OCI-LY7 (cell line): ENCODE measurements at regions not wholly inside any gene's neighbourhood (a gene's known extent, or its start where the extent isn't known, plus 50 kb on each side); places are given as distances from the start of the nearest gene placed in this dataset.

Experiments used
- BruUV-seq: library from RNA; stranded (reverse); fragments of 400-500 nt; replicated peaks from 2 replicates; lab custom pipeline; 2021; lab: Mats Ljungman, UMichigan
- CTCF ChIA-PET: fragments of 300-600 bp; sonication (Branson Sonifier 250); formaldehyde crosslinking; loops from one replicate; lab custom pipeline; 2022; ENCODE audit warnings: antibody characterized with exemption; ENCODE audit not compliant: unreplicated experiment; lab: Charles Lee
- POLR2A ChIA-PET: fragments of 300-600 bp; sonication (Branson Sonifier 250); formaldehyde crosslinking; loops from one replicate; lab custom pipeline; 2022; ENCODE audit warnings: antibody characterized with exemption; lab: Charles Lee
- DNase-seq: peaks from one replicate; pipeline ENCODE4 v3.0.0-alpha.2; 2015; ENCODE audit warnings: low spot score
- H2AFZ ChIP-seq: fragments of 200-600 bp; sonication (generic), shearing (Covaris generic); 2 replicates; pipeline ENCODE4 v1.6.1; 2014; ENCODE audit warnings: mild to moderate bottlenecking, antibody characterized with exemption, low read length, moderate library complexity
- H3K27ac ChIP-seq: fragments of 200-600 bp; sonication (generic); 2 replicates; pipeline ENCODE4 v1.5.1; 2014; ENCODE audit warnings: mixed run types, low read depth, mild to moderate bottlenecking, moderate library complexity, low read length, inconsistent platforms; ENCODE audit not compliant: poor library complexity, severe bottlenecking
- H3K36me3 ChIP-seq: fragments of 200-600 bp; sonication (generic); 2 replicates; pipeline ENCODE4 v1.6.1; 2014; ENCODE audit warnings: mild to moderate bottlenecking, antibody characterized with exemption, low read length, moderate library complexity, mixed read lengths; ENCODE audit not compliant: insufficient read depth
- H3K4me1 ChIP-seq: fragments of 200-600 bp; sonication (generic); 2 replicates; pipeline ENCODE4 v1.5.1; 2014; ENCODE audit warnings: mild to moderate bottlenecking, low read length; ENCODE audit not compliant: insufficient read depth, poor library complexity, severe bottlenecking
- H3K4me2 ChIP-seq: fragments of 200-600 bp; sonication (generic); 2 replicates; pipeline ENCODE4 v1.6.1; 2014; ENCODE audit warnings: mild to moderate bottlenecking, low read length
- H3K4me3 ChIP-seq: fragments of 200-600 bp; sonication (generic); 2 replicates; pipeline ENCODE4 v1.5.1; 2014; ENCODE audit warnings: mild to moderate bottlenecking, low read depth, low read length; ENCODE audit not compliant: poor library complexity, severe bottlenecking
- H3K79me2 ChIP-seq: fragments of 200-600 bp; sonication (generic); 2 replicates; pipeline ENCODE4 v1.6.1; 2016; ENCODE audit warnings: low read depth, mild to moderate bottlenecking, low read length, moderate library complexity, mixed read lengths; ENCODE audit not compliant: insufficient read depth
- H3K9me2 ChIP-seq: fragments of 200-600 bp; sonication (generic); 2 replicates; pipeline ENCODE4 v1.6.1; 2016; ENCODE audit warnings: mild to moderate bottlenecking, low read length, mixed read lengths; ENCODE audit not compliant: insufficient read depth
- H3K9me3 ChIP-seq: fragments of 200-600 bp; sonication (generic); 2 replicates; pipeline ENCODE4 v1.6.1; 2014; ENCODE audit warnings: mild to moderate bottlenecking, mixed run types, low read length, mixed read lengths
- H4K20me1 ChIP-seq: fragments of 200-600 bp; sonication (generic); 2 replicates; pipeline ENCODE4 v1.6.1; 2014; ENCODE audit warnings: mild to moderate bottlenecking, antibody characterized with exemption, low read length, moderate library complexity, mixed read lengths; ENCODE audit not compliant: insufficient read depth
- EZH2phosphoT487 ChIP-seq: fragments of 200-600 bp; sonication (generic); IDR thresholded peaks from 2 replicates; pipeline ENCODE4 v1.6.1; 2018; ENCODE audit warnings: low read depth, borderline replicate concordance, mild to moderate bottlenecking, mixed run types, antibody characterized with exemption, low read length, moderate library complexity, mixed read lengths
- intact Hi-C: fragments of 100-400 bp; cut with micrococcal nuclease; formaldehyde crosslinking; loops from one replicate; pipeline ENCODE4 v1.10.0; 2022; ENCODE audit not compliant: unreplicated experiment
- TF ChIP-seq, protein P1 (sequence below): fragments of 200-600 bp; sonication (generic); conservative IDR thresholded peaks from 2 replicates; pipeline ENCODE4 v1.5.1; 2014; ENCODE audit warnings: mild to moderate bottlenecking, antibody characterized with exemption, low read length, moderate library complexity, mixed read lengths

DNA sequence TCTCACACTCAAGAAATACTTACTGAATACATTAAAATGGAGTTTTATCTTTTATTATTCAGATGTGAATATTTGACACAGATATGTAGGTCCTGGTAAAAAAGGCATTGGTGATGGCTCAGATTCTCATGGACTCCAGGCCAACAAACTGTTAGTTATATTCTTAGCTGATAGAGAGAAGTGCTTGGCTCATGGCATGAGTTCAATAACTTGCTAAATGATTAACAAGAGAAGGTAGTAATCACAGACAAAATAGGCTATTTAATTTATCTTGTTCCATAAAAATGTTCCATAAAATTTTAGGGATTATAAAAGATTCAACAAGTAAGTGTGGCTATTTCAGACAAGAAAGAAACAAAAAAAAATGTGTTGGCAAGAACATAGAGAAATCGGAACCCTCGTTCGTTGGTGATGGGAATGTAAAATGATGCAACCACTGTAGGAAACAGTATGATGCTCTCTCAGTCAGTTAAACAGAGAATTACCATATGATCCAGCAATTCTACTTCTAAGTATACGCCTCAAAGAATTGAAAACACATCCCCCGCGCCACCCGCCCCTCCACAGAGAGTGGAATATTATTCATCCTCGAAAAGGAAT, 737.8 kb upstream of the ADAMTS5 start:
- BruUV-seq = no TSS peak
- CTCF ChIA-PET = no interaction called here
- Histone ChIP-seq H3K36me3 (no peaks in the 10 kb centered on the region), H3K4me3 (no peak overlapping the region), H3K9me3 (peaks cover 5% of the 10 kb centered on the region; the same call in 1 of the 2 replicates), H3K9me2 (no peaks in the 10 kb centered on the region), H3K79me2 (no peaks in the 10 kb centered on the region), H4K20me1 (no peaks in the 10 kb centered on the region), H3K27ac (no peak overlapping the region), H3K4me1 (no peaks in the 10 kb centered on the region), H3K4me2 (no peak overlapping the region), H2AFZ (no peak overlapping the region)
- DNase-seq = no peak
- intact Hi-C loops = loop anchor here (5.0 kb wide), 1 partner anchor 852 kb away; no protein-coding TSS in a partner anchor
- POLR2A ChIA-PET = interaction anchor here (0.5 to 0.6 kb wide), 2 partner anchors 792 to 1482 kb away, joined by 3 read pairs; no protein-coding TSS in a partner anchor
- no peak for TF ChIP-seq EZH2phosphoT487
- TF ChIP-seq, protein P1, sequence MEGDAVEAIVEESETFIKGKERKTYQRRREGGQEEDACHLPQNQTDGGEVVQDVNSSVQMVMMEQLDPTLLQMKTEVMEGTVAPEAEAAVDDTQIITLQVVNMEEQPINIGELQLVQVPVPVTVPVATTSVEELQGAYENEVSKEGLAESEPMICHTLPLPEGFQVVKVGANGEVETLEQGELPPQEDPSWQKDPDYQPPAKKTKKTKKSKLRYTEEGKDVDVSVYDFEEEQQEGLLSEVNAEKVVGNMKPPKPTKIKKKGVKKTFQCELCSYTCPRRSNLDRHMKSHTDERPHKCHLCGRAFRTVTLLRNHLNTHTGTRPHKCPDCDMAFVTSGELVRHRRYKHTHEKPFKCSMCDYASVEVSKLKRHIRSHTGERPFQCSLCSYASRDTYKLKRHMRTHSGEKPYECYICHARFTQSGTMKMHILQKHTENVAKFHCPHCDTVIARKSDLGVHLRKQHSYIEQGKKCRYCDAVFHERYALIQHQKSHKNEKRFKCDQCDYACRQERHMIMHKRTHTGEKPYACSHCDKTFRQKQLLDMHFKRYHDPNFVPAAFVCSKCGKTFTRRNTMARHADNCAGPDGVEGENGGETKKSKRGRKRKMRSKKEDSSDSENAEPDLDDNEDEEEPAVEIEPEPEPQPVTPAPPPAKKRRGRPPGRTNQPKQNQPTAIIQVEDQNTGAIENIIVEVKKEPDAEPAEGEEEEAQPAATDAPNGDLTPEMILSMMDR = no peak

DNA sequence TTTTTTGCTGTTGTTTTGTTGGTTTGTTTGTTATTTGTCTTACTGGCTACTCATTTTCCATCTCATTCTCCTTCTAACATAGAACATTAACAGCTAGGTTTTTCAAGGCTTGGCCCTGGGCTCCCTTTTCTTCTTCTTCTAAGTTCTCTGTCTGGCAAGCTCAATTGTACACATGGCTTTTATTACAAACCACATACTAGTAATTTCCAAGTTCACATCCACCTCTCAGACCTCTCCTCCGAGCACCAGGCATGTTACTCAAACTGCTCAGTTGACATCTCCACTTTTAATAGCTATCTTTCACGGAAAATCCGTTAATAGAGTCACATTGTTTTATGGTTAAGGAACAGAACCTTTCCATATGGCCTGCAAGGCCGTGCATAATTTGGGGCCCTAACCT, 736.9 kb upstream of the ADAMTS5 start:
- H3K4me3 ChIP-seq = no peak overlapping the region
- no peak overlapping the region for H3K27ac ChIP-seq
- H4K20me1 ChIP-seq = no peaks in the 10 kb centered on the region
- no peak for DNase-seq
- H2AFZ ChIP-seq = no peak overlapping the region
- no peaks in the 10 kb centered on the region for H3K4me1 ChIP-seq
- no TSS peak for BruUV-seq
- no peak overlapping the region for H3K4me2 ChIP-seq
- TF ChIP-seq, protein P1 = no peak
- TF ChIP-seq EZH2phosphoT487 = no peak
- intact Hi-C loops = loop anchor here (5.0 kb wide), 1 partner anchor 851 kb away; no protein-coding TSS in a partner anchor
- ChIA-PET CTCF (interaction anchor here (0.6 kb wide), 1 partner anchor 109 kb away, joined by 3 read pairs; no protein-coding TSS in a partner anchor), POLR2A (interaction anchor here (0.5 kb wide), 1 partner anchor 791 kb away, joined by 3 read pairs; no protein-coding TSS in a partner anchor)
- H3K9me2 ChIP-seq = no peaks in the 10 kb centered on the region
- no peaks in the 10 kb centered on the region for H3K36me3 ChIP-seq
- peaks cover 5% of the 10 kb centered on the region; the same call in 1 of the 2 replicates for H3K9me3 ChIP-seq
- H3K79me2 ChIP-seq = no peaks in the 10 kb centered on the region
